GM21717 (cell line): ENCODE measurements at regions not wholly inside any gene's neighbourhood (a gene's known extent, or its start where the extent isn't known, plus 50 kb on each side); places are given as distances from the start of the nearest gene placed in this dataset.
"Not testable (repeated sequence)": the region's sequence is repeated elsewhere in the genome, so short reads cannot be mapped to it uniquely, and the experiment has no call there.

ENCODE experiments used
- ATAC-seq: cut with Tn5 transposase; IDR thresholded peaks from one replicate; pipeline ENCODE4 v1.9.1; 2021; ENCODE audit warnings: mild to moderate bottlenecking, moderate library complexity; ENCODE audit not compliant: unreplicated experiment

- no peak for ATAC-seq
These were observed 83.2 kb downstream of the MANEA start for GRCh38 chr6:95660544-95660943.

DNA sequence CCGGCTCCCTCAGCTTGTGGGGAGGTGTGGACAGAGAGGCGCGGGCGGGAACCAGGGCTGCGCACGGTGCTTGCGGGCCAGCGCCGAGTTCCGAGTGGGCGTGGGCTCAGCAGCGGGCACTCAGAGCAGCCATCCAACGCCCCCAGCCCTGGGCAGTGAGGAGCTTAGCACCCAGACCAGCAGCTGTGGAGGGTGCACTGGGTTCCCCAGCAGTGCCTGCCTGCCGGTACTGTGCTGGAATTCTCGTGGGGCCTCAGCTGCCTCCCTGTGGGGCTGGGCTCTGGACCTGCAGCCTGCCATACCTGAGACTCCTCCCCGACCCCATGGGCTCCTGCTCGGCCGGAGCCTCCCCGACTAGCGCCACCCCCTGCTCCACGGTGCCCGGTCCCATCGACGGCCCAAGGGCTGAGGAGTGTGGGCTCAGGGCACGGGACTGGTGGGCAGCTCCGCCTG is 92.7 kb downstream of the MANEA start:
- no peak for ATAC-seq

GRCh38 chr6:95676011-95676628 is 98.8 kb downstream of the MANEA start:
- no peak for ATAC-seq

GRCh38 chr6:95679981-95680380 is 102.6 kb downstream of the MANEA start:
- ATAC-seq: no peak

- no peak for ATAC-seq
These were observed 104.4 kb downstream of the MANEA start for GRCh38 chr6:95681736-95682135.

- ATAC-seq: no peak
These were observed 105.1 kb downstream of the MANEA start for GRCh38 chr6:95682476-95682875.

DNA sequence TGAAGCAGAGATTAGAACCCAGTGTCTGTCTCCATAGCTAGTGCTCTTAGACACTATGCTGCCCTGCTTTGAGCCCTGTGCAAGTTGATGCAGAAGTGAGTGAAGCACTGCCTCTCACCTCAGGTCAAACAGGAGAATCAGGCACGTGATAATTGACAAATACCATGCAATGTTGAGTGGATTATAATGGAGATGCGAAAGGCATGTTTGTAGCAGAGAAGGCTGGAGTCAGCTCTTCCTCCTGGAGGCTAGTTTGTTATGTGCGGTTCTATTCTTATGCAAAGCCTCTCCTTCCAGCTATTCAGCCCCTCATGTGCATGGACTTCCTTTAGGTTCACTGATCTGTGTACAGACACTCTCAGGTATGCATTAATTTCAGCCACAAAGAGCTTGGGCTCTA is 108.5 kb downstream of the MANEA start:
- no peak for ATAC-seq

DNA sequence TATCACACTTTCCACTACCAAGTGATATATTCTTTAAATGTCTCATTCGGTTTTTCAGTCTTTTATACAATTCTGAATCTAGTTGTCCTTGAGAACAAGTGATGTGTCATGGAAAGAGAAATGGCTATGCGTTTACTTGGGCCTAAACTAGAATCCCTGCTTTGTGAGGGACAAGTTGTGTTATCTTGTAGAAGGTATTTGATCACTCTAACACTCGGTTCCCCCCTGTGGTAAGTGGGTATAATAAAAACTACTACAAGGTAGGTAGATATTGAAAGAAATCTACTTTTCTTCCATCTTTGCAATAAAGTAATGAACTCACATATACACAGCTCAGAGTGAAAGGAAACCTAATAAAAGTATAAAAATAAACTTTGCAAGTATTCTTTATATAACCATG is 108.9 kb downstream of the MANEA start:
- ATAC-seq: no peak

- no peak for ATAC-seq
These were observed 109.6 kb downstream of the MANEA start for GRCh38 chr6:95686895-95687294.

- no peak for ATAC-seq
These were observed 110.5 kb downstream of the MANEA start for GRCh38 chr6:95687839-95688238.

DNA sequence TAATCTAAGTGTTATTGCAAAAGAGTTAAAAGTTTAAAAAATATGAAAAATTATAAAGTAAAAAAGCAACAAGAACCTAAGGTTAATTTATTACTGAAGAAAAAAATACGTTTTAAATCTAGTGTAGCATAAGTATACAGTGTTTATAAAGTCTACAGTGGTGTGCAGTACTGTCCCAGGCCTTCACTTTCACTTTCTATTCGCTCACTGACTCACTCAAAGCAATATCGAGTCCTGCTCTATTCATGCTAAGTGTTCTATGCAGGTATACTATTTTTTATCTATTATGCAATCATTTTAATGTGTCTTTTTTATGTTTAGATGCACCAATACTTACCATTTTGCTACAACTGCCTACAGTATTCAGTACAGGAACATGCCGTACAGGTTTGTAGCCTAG is 113.0 kb downstream of the MANEA start:
- ATAC-seq: peak; percentile 87

- ATAC-seq: no peak
These were observed 115.8 kb downstream of the MANEA start for GRCh38 chr6:95693108-95693507.

GRCh38 chr6:95698271-95698670 is 120.9 kb downstream of the MANEA start:
- ATAC-seq: no peak

DNA sequence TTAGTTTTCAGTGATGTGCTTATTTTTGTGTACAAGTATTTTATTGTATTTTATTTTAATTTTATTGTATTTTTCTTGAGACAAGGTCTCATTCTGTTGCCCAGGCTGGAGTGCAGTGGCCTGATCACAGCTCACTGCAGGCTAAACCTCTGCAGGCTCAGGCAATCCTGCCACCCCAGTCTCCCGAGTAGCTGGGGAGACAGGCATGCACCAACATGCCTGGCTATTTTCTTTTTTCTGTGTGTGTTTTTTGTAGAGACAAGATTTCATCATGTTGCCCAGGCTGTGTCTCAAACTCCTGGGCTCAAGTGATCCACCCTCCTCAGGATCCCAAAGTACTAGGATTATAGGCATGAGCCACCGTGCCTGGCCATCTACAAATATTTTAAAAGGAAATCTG is 146.3 kb downstream of the MANEA start:
- no peak for ATAC-seq

DNA sequence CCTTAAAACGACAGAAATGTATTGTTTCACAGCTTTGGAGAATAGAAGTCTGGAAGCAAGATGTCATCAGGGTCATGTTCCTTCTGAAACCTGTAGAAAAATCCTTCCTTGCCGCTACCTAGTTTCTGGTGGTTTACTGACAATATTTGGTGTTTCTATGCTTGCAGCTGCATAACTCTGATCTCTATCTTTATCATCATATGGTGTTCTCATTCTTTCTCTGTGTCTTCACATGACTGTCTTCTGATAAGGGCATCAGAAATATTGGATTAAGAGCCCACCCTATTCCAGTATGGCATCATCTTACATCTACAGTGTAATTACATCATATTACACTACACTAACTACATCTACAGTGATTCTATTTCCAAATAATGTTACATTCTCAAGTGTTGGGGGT is 148.0 kb downstream of the MANEA start:
- ATAC-seq: no peak

GRCh38 chr6:95740157-95740556 is 162.8 kb downstream of the MANEA start:
- ATAC-seq: no peak

GRCh38 chr6:95741045-95741444 is 163.7 kb downstream of the MANEA start:
- no peak for ATAC-seq

DNA sequence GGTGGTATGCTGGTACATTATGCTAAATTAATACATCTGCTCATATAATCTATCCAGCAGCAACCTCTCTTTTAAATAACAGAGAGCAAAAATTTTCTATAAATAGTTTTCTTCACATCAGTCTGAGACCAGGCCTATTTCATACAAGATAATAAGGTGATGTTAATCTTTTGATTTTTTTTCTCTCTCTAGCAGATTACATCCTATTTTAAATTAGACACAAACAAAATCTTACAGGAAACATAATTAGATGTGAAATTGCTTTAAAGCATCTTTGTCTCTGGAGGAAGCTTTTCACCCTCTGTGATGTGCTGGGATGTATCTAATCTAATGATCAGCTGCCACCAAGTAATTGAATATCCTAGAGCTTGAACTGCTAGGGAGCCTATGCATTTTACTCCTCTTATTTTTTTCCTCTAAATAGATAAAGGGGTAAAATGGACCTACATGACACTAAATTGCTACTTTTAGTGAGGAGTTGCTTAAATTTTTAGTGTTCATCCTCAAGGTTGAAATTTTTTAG is 165.5 kb downstream of the MANEA start:
- ATAC-seq: no peak

DNA sequence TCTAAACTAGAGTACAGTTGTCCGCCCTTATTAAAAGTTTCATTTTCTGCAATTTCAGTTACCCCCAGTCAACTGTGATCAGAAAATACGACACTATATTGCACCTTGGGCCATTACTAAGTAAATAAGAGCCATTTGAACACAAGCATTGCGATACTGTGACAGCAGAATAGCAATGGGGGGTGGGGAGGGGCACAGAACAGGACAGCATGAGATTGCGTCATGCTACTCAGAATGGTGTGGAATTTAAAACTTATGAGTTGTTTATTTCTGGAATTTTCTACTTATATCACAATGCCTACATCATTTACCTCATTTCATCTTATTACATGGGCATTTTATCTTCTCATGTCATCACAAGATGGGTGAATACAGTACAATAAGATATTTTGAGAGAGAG is 166.3 kb downstream of the MANEA start:
- no peak for ATAC-seq

DNA sequence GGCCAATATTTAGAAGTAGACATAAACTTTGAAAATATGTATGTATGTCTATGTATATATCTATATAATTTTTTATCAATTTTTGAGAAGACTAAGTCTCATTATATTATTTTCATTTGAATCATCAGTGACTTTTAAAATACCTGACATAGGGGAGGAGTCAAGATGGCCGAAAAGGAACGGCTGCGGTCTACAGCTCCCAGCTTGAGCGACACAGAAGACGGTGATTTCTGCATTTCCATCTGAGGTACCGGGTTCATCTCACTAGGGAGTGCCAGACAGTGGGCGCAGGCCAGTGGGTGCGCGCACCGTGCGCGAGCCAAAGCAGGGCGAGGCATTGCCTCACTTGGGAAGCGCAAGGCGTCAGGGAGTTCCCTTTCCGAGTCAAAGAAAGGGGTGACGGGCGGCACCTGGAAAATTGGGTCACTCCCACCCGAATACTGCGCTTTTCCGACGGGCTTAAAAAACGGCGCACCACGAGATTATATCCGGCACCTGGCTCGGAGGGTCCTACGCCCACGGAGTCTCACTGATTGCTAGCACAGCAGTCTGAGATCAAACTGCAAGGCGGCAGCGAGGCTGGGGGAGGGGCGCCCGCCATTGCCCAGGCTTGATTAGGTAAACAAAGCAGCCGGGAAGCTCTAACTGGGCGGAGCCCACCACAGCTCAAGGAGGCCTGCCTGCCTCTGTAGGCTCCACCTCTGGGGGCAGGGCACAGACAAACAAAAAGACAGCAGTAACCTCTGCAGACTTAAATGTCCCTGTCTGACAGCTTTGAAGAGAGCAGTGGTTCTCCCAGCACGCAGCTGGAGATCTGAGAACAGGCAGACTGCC is 181.1 kb downstream of the MANEA start:
- not testable (repeated sequence) for ATAC-seq

- ATAC-seq: no peak
These were observed 190.6 kb downstream of the MANEA start for GRCh38 chr6:95767897-95768463.

GRCh38 chr6:95768539-95768938 is 191.2 kb downstream of the MANEA start:
- no peak for ATAC-seq
